Heart right ventricle (tissue), 16 donors: ENCODE measurements at regions not wholly inside any gene's neighbourhood (a gene's known extent, or its start where the extent isn't known, plus 50 kb on each side); places are given as distances from the start of the nearest gene placed in this dataset.

Source experiments
- ATAC-seq, 8 donors: fragments of 200-7000 bp; cut with Tn5 transposase; one replicate each; pipeline ENCODE4 v1.9.1; 2020; ENCODE audit warnings: mild to moderate bottlenecking in 8 of 8, moderate library complexity in 8 of 8, moderate number of reproducible peaks in 1 of 8
- DNase-seq, 2 donors: peaks; one replicate each; pipeline ENCODE4 v3.0.0-alpha.2; 2020
- H3K27ac ChIP-seq, 10 donors: fragments of 200-600 bp; sonication (generic) in 2 of 10; one replicate each; pipeline versions ENCODE4 v1.5.0 to v1.8.0; 2020 to 2022; ENCODE audit warnings: mild to moderate bottlenecking in 3 of 10
- H3K27me3 ChIP-seq, 7 donors: fragments of 200-600 bp; one replicate each; pipeline ENCODE4 v1.8.0; 2021 to 2022; ENCODE audit warnings: mild to moderate bottlenecking in 2 of 7
- H3K36me3 ChIP-seq, 9 donors: fragments of 200-600 bp; sonication (generic) in 1 of 9; one replicate each; pipeline versions ENCODE4 v1.5.0 to v1.8.0; 2020 to 2022; ENCODE audit warnings: mild to moderate bottlenecking in 2 of 9
- H3K4me1 ChIP-seq, 9 donors: fragments of 200-600 bp; sonication (generic) in 1 of 9; one replicate each; pipeline versions ENCODE4 v1.5.0 to v1.8.0; 2020 to 2022; ENCODE audit warnings: mild to moderate bottlenecking in 4 of 9
- H3K4me3 ChIP-seq, 10 donors: fragments of 200-600 bp; sonication (generic) in 2 of 10; one replicate each; pipeline versions ENCODE4 v1.5.0 to v1.8.0; 2020 to 2022; ENCODE audit warnings: mild to moderate bottlenecking in 7 of 10, moderate library complexity in 2 of 10
- H3K9me3 ChIP-seq, 11 donors: fragments of 200-600 bp in 10 of 11; sonication (generic) in 2 of 11; one replicate each; pipeline versions ENCODE4 v1.5.0 to v1.8.0; 2013 to 2022; ENCODE audit warnings: mild to moderate bottlenecking in 2 of 11, control low read depth in 1 of 11, moderate library complexity in 1 of 11
- WGBS, 2 donors: extraction: QIAGEN DNeasy Blood & Tissue Kit; methylation state at CpG; one replicate each; pipeline ENCODE4 v1.1.7; 2013; ENCODE audit warnings: inconsistent platforms in 1 of 2; 5-methylcytosine and 5-hydroxymethylcytosine counted together
- intact Hi-C, 10 donors: fragments of 100-400 bp; cut with DNase I; formaldehyde crosslinking; loops; one replicate each; pipeline versions ENCODE4 v1.11.1 to v1.14.2; 2022
- TF ChIP-seq, protein P1 (sequence below), 9 donors: fragments of 200-600 bp; sonication (generic) in 2 of 9; IDR thresholded peaks; one replicate each; pipeline versions ENCODE4 v1.5.0 to v1.8.0; 2021 to 2022; ENCODE audit warnings: antibody characterized with exemption in 9 of 9, mild to moderate bottlenecking in 5 of 9, moderate library complexity in 1 of 9
- donor health status: Arrhythmogenic right ventricular cardiomyopathy.
- donor health status: ischemic (EF 13 %, LVEDD 7.1; RV severe dilation, severe dysfunction).
- donor health status: healthy with polysubstance abuse.
- donor health status: DM: no; HTN: yes; CAD: no.
- donor health status: DM: no; HTN: no; CAD: no.
- donor health status: ischemic (EF 25% LVEDD 6.9; RV normal size, moderate dysfunction).
- donor health status: ischemic (EF 25% LVEDD 5.7; RV mildly dilated, moderate dysfunction).
- donor health status: healthy.
- donor health status: DM: yes; HTN: yes; CAD: no.
- donor health status: Ischemic cardiomyopathy.
- donor health status: ischemic (EF 35%, LVEDD 5.7; RV mildly dilated, moderate dysfunction).
- donor health status: nonischemic (EF 11% LVEDD 7.7; RV severe dilation, severe dysfunction).
- donor health status: DM: yes; HTN: yes; CAD: no.
- donor health status: PGD.
- donor health status: ischemic (EF 29% LVEDD 5.4; RV normal size, mild dysfunction).
- donor health status: nonischemic (EF 23%, LVEDD 6.1; RV moderate dilation, normal function).

DNA sequence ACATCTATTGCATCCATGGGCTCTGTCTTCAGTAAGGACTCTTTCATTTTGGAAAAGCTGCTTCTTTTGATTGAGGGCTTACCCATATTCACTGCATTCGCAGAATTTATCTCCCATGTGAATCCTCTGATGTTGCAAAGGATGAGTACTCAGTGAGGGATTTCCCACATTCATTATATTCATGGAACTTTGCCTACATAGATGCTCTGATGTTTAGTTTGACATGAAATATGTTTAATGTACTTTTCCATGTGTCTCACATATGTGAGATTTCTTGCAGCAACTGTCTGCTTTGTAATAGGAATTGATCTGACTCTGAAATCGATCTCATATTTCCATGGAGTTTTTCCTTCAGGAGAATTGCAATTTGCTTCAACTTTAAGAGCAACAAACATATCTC lies 1699.6 kb upstream of the FLRT2 start:
- intact Hi-C loops, result no loop called here
- ATAC-seq (no peak), DNase-seq (no peak)
- 85 to 91% methylated on average over 2 of the region's 2 CpGs for WGBS, 2 donors
- Histone ChIP-seq H3K9me3 (peaks cover 0 to 13% (median 0%) of the 10 kb centered on the region in 11 donors), H3K27ac (no peak overlapping the region), H3K4me1 (peaks cover 0 to 7% (median 0%) of the 10 kb centered on the region in 9 donors), H3K27me3 (no peaks in the 10 kb centered on the region), H3K4me3 (no peak overlapping the region), H3K36me3 (no peaks in the 10 kb centered on the region)
- TF ChIP-seq, protein P1, sequence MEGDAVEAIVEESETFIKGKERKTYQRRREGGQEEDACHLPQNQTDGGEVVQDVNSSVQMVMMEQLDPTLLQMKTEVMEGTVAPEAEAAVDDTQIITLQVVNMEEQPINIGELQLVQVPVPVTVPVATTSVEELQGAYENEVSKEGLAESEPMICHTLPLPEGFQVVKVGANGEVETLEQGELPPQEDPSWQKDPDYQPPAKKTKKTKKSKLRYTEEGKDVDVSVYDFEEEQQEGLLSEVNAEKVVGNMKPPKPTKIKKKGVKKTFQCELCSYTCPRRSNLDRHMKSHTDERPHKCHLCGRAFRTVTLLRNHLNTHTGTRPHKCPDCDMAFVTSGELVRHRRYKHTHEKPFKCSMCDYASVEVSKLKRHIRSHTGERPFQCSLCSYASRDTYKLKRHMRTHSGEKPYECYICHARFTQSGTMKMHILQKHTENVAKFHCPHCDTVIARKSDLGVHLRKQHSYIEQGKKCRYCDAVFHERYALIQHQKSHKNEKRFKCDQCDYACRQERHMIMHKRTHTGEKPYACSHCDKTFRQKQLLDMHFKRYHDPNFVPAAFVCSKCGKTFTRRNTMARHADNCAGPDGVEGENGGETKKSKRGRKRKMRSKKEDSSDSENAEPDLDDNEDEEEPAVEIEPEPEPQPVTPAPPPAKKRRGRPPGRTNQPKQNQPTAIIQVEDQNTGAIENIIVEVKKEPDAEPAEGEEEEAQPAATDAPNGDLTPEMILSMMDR (IDR thresholded peaks at IDR 0.05), result no peak

DNA sequence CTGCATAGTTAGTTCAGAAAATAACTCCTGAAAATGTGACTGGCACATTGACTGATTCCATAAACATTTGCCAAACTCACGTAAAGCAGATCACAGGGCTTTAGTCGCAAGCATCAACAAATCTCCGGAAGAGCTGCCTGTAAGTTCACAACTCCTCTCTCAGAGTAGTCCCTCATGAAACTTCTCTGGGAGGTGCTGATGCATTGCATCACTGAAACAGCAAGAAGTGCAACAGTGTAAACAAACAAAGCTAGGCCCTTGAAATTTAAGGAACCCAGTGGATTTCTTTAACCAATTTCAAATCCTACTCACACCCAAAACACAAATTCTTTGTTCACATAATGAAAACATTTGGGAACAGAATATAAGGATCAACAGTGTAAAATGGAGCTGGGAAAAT lies 1691.7 kb upstream of the FLRT2 start:
- TF ChIP-seq, protein P1 (IDR thresholded peaks at IDR 0.05), result no peak
- no peak overlapping the region for H3K4me3 ChIP-seq
- peaks cover 0 to 4% (median 0%) of the 10 kb centered on the region in 11 donors for H3K9me3 ChIP-seq
- DNase-seq, result no peak
- ATAC-seq, result no peak
- no peaks in the 10 kb centered on the region for H3K4me1 ChIP-seq
- intact Hi-C loops, result no loop called here
- WGBS, 2 donors, result 74 to 79% methylated on average over 3 of the region's 3 CpGs
- no peaks in the 10 kb centered on the region for H3K27me3 ChIP-seq
- no peak overlapping the region for H3K27ac ChIP-seq
- no peaks in the 10 kb centered on the region for H3K36me3 ChIP-seq

DNA sequence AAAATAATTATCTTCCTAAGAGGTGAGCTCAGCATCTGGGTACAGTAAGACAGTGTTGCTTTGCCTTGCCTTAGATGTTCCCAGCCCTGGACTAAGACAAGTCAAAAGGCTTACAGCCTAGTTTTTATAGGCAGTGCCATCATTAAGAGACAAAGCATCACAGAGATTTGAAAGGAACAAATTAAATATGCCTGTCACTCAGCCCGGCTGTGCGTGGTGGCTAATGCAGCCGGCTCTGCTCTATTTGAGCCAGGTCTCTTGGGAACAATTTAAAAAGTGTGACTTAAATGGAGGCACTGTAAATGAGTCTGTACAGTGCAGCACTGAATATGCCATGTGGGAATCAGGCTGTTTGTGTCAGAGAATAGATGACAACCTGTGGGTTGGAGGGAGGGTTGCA lies 1687.4 kb upstream of the FLRT2 start:
- no peak for ATAC-seq
- DNase-seq, result no peak
- Histone ChIP-seq H3K4me3 (no peak overlapping the region), H3K4me1 (no peaks in the 10 kb centered on the region), H3K27me3 (no peaks in the 10 kb centered on the region), H3K36me3 (no peaks in the 10 kb centered on the region), H3K9me3 (no peaks in the 10 kb centered on the region), H3K27ac (no peak overlapping the region)
- TF ChIP-seq, protein P1 (IDR thresholded peaks at IDR 0.05), result no peak
- intact Hi-C loops, result no loop called here
- 69 to 73% methylated on average over 3 of the region's 3 CpGs for WGBS, 2 donors

DNA sequence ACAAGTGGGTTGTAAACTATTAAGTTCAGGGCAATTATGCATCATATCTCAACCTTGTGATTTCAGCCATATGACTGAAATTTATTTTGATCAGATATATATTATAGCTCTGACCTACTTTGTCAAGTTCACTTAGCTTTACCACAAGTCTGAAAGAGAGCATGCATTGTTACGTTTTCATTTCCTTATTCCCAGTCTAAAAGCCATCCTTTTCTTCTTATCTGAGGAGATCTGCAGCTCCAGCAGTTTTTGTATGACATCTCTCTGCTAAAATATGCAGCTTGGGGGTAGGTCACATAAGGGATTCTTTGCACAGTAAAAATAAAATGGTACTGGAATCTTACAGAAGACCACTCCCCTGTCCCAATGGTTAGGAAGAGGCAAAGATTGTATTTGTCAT lies 1682.8 kb upstream of the FLRT2 start:
- Histone ChIP-seq H3K27me3 (no peaks in the 10 kb centered on the region), H3K27ac (no peak overlapping the region), H3K4me1 (no peaks in the 10 kb centered on the region), H3K4me3 (no peak overlapping the region), H3K36me3 (no peaks in the 10 kb centered on the region), H3K9me3 (peaks cover 0 to 2% (median 0%) of the 10 kb centered on the region in 11 donors)
- DNase-seq (no peak), ATAC-seq (no peak)
- WGBS, 2 donors, result 76 to 87% methylated on average over 1 of the region's 1 CpG
- intact Hi-C loops, result no loop called here
- TF ChIP-seq, protein P1 (IDR thresholded peaks at IDR 0.05), result no peak
